Stimulated activated effector memory CD8-positive, alpha-beta T cell treated with anti-CD3 and anti-CD28 coated beads, Interleukin-12 subunit alpha, Interleukin-12 subunit beta, amount 100 ng/mL, for 72 hours (primary cell): ENCODE measurements at regions not wholly inside any gene's neighbourhood (a gene's known extent, or its start where the extent isn't known, plus 50 kb on each side); places are given as distances from the start of the nearest gene placed in this dataset.

Source experiments
- ATAC-seq: fragments of 150-1000 bp; cut with Tn5 transposase; 2 replicates; pipeline ENCODE4 v1.10.0; 2021
- DNase-seq, 2 donors: peaks; one replicate each; pipeline ENCODE4 v3.0.0; 2021 to 2022; ENCODE audit warnings: low spot score in 2 of 2
- H3K27ac Mint-ChIP-seq: one replicate; pipeline ENCODE4 v1.8.0; 2022; ENCODE audit warnings: mild to moderate bottlenecking, mixed read lengths
- H3K36me3 Mint-ChIP-seq: one replicate; pipeline ENCODE4 v1.8.0; 2022; ENCODE audit warnings: mild to moderate bottlenecking, mixed read lengths
- H3K4me1 Mint-ChIP-seq: one replicate; pipeline ENCODE4 v1.8.0; 2022; ENCODE audit warnings: mixed read lengths
- H3K4me3 Mint-ChIP-seq: one replicate; pipeline ENCODE4 v1.8.0; 2022; ENCODE audit warnings: mild to moderate bottlenecking, mixed read lengths
- H3K9me3 Mint-ChIP-seq: one replicate; pipeline ENCODE4 v1.8.0; 2022; ENCODE audit warnings: mixed read lengths

- Mint-ChIP-seq H3K36me3 (no peaks in the 10 kb centered on the region), H3K9me3 (no peaks in the 10 kb centered on the region), H3K4me3 (no peak overlapping the region), H3K4me1 (no peaks in the 10 kb centered on the region), H3K27ac (no peak overlapping the region)
- DNase-seq: no peak
- ATAC-seq: no peak
Measured at GRCh38 chr2:216808805-216809425, 50.9 kb downstream of the TNP1 start.

GRCh38 chr2:216807857-216808272, 52.0 kb downstream of the TNP1 start:
- Mint-ChIP-seq H3K9me3 (no peaks in the 10 kb centered on the region), H3K4me3 (no peak overlapping the region), H3K4me1 (no peaks in the 10 kb centered on the region), H3K36me3 (no peaks in the 10 kb centered on the region), H3K27ac (no peak overlapping the region)
- ATAC-seq (no peak), DNase-seq (no peak)

GRCh38 chr2:216804357-216805350, 55.2 kb downstream of the TNP1 start:
- no peaks in the 10 kb centered on the region for H3K4me1 Mint-ChIP-seq
- no peaks in the 10 kb centered on the region for H3K36me3 Mint-ChIP-seq
- no peaks in the 10 kb centered on the region for H3K9me3 Mint-ChIP-seq
- no peak overlapping the region for H3K27ac Mint-ChIP-seq
- no peak for ATAC-seq
- no peak overlapping the region for H3K4me3 Mint-ChIP-seq
- DNase-seq: no peak

- Mint-ChIP-seq H3K4me1 (no peaks in the 10 kb centered on the region), H3K36me3 (no peaks in the 10 kb centered on the region), H3K4me3 (no peak overlapping the region), H3K27ac (no peak overlapping the region), H3K9me3 (no peaks in the 10 kb centered on the region)
- ATAC-seq (no peak), DNase-seq (no peak)
Measured at GRCh38 chr2:216803791-216804190, 56.1 kb downstream of the TNP1 start.

GRCh38 chr2:216802516-216803215, 57.2 kb downstream of the TNP1 start:
- Mint-ChIP-seq H3K4me3 (no peak overlapping the region), H3K4me1 (no peaks in the 10 kb centered on the region), H3K27ac (no peak overlapping the region), H3K36me3 (no peaks in the 10 kb centered on the region), H3K9me3 (no peaks in the 10 kb centered on the region)
- no peak for ATAC-seq
- no peak for DNase-seq

- no peak overlapping the region for H3K4me3 Mint-ChIP-seq
- H3K9me3 Mint-ChIP-seq: no peaks in the 10 kb centered on the region
- no peak for ATAC-seq
- no peaks in the 10 kb centered on the region for H3K4me1 Mint-ChIP-seq
- H3K27ac Mint-ChIP-seq: no peak overlapping the region
- H3K36me3 Mint-ChIP-seq: no peaks in the 10 kb centered on the region
- no peak for DNase-seq
Measured at GRCh38 chr2:216800836-216801235, 59.0 kb downstream of the TNP1 start.

- H3K4me1 Mint-ChIP-seq: no peaks in the 10 kb centered on the region
- no peaks in the 10 kb centered on the region for H3K9me3 Mint-ChIP-seq
- no peak overlapping the region for H3K27ac Mint-ChIP-seq
- DNase-seq: no peak
- no peaks in the 10 kb centered on the region for H3K36me3 Mint-ChIP-seq
- peak; percentile 38 for ATAC-seq
- H3K4me3 Mint-ChIP-seq: no peak overlapping the region
Measured at GRCh38 chr2:216799873-216800431, 59.9 kb downstream of the TNP1 start.

- ATAC-seq (no peak), DNase-seq (no peak)
- no peaks in the 10 kb centered on the region for H3K36me3 Mint-ChIP-seq
- no peaks in the 10 kb centered on the region for H3K9me3 Mint-ChIP-seq
- no peak overlapping the region for H3K4me3 Mint-ChIP-seq
- H3K27ac Mint-ChIP-seq: no peak overlapping the region
- no peaks in the 10 kb centered on the region for H3K4me1 Mint-ChIP-seq
Measured at GRCh38 chr2:216796115-216796840, 63.6 kb downstream of the TNP1 start.

GRCh38 chr2:216793386-216793785, 66.5 kb downstream of the TNP1 start:
- ATAC-seq (no peak), DNase-seq (no peak)
- H3K4me3 Mint-ChIP-seq: no peak overlapping the region
- H3K4me1 Mint-ChIP-seq: no peaks in the 10 kb centered on the region
- H3K36me3 Mint-ChIP-seq: no peaks in the 10 kb centered on the region
- H3K27ac Mint-ChIP-seq: no peak overlapping the region
- no peaks in the 10 kb centered on the region for H3K9me3 Mint-ChIP-seq

GRCh38 chr2:216792222-216793021, 67.4 kb downstream of the TNP1 start:
- Mint-ChIP-seq H3K4me3 (no peak overlapping the region), H3K4me1 (no peaks in the 10 kb centered on the region), H3K27ac (no peak overlapping the region), H3K9me3 (no peaks in the 10 kb centered on the region), H3K36me3 (no peaks in the 10 kb centered on the region)
- peak; percentile 29 for ATAC-seq
- DNase-seq: no peak

GRCh38 chr2:216791303-216791702, 68.6 kb downstream of the TNP1 start:
- H3K27ac Mint-ChIP-seq: no peak overlapping the region
- ATAC-seq (no peak), DNase-seq (no peak)
- H3K4me1 Mint-ChIP-seq: no peaks in the 10 kb centered on the region
- H3K36me3 Mint-ChIP-seq: no peaks in the 10 kb centered on the region
- no peak overlapping the region for H3K4me3 Mint-ChIP-seq
- no peaks in the 10 kb centered on the region for H3K9me3 Mint-ChIP-seq

- ATAC-seq: no peak
- H3K4me1 Mint-ChIP-seq: no peaks in the 10 kb centered on the region
- H3K9me3 Mint-ChIP-seq: no peaks in the 10 kb centered on the region
- H3K4me3 Mint-ChIP-seq: no peak overlapping the region
- no peaks in the 10 kb centered on the region for H3K36me3 Mint-ChIP-seq
- H3K27ac Mint-ChIP-seq: no peak overlapping the region
- DNase-seq: no peak
Measured at GRCh38 chr2:216789081-216789480, 70.8 kb downstream of the TNP1 start.

GRCh38 chr2:216787851-216788540, 71.9 kb downstream of the TNP1 start:
- H3K9me3 Mint-ChIP-seq: no peaks in the 10 kb centered on the region
- ATAC-seq (no peak), DNase-seq (no peak)
- no peak overlapping the region for H3K27ac Mint-ChIP-seq
- no peaks in the 10 kb centered on the region for H3K4me1 Mint-ChIP-seq
- H3K4me3 Mint-ChIP-seq: no peak overlapping the region
- no peaks in the 10 kb centered on the region for H3K36me3 Mint-ChIP-seq

GRCh38 chr2:216786676-216787075, 73.2 kb downstream of the TNP1 start:
- Mint-ChIP-seq H3K36me3 (no peaks in the 10 kb centered on the region), H3K9me3 (no peaks in the 10 kb centered on the region), H3K27ac (no peak overlapping the region), H3K4me1 (no peaks in the 10 kb centered on the region), H3K4me3 (no peak overlapping the region)
- ATAC-seq (no peak), DNase-seq (no peak)
